Activated T-helper 9 cell treated with anti-CD3 and anti-CD28 coated beads, Interleukin-2, amount 50 U/mL, for 16 hours (primary cell): ENCODE measurements at regions not wholly inside any gene's neighbourhood (a gene's known extent, or its start where the extent isn't known, plus 50 kb on each side); places are given as distances from the start of the nearest gene placed in this dataset.

ENCODE experiments used
- DNase-seq: peaks from one replicate; pipeline ENCODE4 v3.0.0-alpha.2; 2020; ENCODE audit warnings: low read depth

DNA sequence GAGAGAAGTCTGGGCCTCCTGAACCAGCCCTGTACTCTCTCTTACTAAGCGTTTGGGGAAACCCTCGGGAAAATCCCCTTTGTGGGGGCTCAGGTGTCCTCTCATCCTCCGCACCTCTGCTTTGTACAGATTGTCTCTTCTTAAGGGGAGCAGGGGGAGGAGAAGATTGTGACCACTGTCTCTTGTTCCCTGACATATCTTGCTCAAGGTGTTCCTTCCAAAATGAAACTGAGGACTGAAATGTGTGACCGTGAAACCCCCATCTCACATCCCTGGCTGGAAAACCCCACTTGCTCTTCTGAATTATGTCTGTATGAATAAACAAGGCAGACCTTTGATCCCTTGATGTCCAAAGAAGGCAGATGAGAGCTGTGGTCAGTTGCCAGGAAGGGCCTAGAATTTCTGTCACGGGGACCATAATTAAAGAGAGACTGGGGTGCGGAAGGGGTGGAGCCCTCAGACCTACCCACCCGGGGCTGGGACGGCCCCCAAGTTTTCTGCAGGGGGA, 369.8 kb downstream of the AACS start:
- no peak for DNase-seq

GRCh38 chr12:125435871-125436270, 370.6 kb downstream of the AACS start:
- DNase-seq: no peak

GRCh38 chr12:125436686-125437085, 371.5 kb downstream of the AACS start:
- no peak for DNase-seq

DNA sequence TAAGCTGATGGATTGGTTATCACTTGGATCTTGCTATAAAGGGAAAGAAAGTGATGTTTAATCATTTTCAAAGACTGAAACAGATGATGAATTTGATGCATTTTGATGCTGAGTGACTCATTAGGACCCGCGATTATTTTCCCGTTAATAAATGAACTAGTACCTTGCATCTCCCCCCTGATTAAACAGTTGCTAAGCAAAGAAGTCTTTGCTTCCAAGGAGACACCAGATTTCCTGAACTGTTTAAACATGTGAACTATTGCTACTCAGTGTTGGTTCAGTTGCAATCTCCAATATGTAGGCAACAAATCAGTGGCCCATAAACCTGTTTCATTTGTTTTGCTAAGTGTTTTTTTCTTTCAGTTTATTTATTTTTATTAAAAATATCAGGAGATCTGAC, 375.2 kb downstream of the AACS start:
- no peak for DNase-seq

- DNase-seq: no peak
Measured at GRCh38 chr12:125443341-125443740, 378.1 kb downstream of the AACS start.

- DNase-seq: no peak
Measured at GRCh38 chr12:125451408-125451807, 386.2 kb downstream of the AACS start.

DNA sequence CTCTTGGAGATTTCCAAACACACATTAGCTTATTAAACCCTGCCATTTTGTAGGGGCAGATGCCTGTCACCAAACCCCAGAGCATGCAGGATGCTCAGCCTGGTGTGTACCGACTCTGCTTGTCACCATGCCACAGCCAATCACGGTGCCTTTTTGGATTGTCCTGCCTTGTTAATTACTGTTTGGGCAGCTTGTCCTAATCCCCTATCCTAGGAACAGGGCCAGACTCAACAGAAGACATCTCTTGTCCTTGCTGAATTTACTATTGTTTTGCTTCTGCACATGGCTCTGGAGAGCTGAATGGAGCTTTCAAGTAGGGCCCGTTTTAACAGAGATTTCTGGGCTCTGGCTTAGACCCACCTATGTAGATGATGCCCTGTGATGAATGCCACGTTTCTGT, 388.5 kb downstream of the AACS start:
- no peak for DNase-seq

GRCh38 chr12:125454291-125454690, 389.1 kb downstream of the AACS start:
- DNase-seq: no peak

DNA sequence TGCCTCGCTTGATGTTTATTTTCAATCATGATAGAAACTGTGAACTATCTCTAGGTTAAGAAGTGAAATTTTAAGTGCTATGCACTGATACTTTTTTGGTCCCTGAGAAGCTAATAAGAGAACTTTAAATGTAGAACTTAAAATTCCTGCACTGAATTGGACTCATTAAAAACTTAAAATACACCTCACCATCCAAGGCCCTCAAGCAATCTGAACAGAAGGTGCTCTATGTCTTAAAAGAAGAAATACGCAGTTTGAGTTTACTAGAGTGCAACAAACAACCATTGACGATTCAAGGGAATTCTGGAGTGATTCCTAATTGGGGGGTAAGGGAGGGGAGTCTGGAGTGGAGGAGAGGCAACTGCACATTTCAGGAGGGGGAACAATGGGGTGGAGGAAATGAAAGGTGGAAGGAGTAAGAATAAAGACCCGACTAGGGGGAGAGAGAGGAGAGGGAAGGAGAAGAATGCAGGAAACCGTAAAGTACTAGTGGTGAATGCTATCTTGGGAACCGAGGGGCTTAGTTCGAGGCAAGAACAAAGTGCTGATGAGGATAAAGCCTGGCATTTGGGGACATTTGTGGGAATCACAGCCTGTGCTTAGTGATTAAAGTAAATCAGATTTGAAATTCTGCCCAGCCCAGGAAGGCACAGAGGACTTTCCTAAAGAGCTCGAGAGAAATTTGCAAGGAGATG, 389.7 kb downstream of the AACS start:
- no peak for DNase-seq

DNA sequence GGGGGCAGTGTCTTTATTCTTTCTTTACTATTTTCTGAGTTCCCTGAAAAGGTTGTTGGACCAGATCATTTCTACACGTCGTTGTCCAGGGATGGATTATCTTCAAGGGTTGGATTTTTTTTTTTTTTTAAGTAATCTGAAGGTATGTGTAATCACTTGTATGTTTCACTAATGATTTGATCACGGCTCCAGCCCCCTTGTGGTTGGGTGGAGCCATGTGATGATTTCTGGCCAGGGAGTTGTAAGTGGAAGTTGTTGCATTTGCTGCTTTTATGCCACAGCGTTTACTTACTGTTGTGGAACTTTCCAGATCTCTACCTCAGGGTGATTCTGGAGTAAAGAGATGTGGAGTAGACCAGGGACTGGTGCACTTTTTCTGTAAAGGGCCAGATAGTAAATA, 390.3 kb downstream of the AACS start:
- DNase-seq: no peak

DNA sequence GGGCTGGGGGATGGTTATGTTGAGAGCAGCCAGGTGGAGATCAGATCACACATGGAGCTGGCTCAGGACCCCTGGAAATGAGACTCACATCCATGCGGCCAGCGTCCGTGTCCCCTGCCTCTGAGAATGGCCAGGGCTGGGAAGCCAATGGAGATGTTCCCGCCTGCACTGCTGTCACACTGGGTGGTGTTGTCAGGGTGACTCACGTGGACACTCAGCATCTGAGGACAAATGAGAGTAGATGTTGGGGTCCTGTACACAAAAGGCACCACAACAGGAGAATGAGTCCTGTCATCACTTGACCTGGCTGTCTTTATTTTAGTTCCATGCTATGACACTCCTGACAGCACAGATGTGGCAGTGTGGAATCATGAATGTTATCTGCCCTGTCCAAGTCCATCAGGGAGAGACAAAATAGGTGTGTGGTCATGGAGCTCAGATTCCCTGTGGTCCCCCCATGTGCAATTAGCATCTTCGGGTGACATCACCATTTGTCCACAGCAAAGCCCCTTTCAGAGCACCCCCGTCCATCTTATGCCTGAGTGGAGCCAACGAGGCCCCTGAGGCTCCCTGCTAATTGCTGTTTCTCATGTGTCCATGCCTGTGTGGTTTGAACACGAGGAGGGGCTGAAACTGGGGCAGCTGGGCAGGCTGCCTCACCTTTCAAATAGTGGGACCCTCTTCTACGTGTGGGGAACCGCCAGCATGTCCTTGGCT, 393.5 kb downstream of the AACS start:
- DNase-seq: no peak

DNA sequence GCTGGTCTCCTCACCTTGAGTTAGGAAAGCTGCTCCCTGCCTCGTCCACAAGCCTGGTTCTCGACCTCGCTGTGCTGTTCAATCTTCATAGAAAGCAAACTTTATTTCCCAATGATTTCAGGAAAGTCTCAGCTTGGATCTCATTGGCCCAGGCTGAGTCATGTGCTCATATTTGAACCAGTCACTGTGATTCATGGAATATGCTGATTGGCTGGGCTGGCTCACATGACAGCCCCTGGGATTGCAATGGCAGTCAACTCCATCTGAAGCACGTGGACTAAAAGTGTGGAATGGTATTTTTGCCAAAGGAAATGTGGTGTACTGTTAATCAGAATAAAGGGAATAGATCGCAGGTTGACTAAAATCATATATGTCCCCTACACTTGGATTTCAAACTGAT, 396.6 kb downstream of the AACS start:
- DNase-seq: no peak

DNA sequence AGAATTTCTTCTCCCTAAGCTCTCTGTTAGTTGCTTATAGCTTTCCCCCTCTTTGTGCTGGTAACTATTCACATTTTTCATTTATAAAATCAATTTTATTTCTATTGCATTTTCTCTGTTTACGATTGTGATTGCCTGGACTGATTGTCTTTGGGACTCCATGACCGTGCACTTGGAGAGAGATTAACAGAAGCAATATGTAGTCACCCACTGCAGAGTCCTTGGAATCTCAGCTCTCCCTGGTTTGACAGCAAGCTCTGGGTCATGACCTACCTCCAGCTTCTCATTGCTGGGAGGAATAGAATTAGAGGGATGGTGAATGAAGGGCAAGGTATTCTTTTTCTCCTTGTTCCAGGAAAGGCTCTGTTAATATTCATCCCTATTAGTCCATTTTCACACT, 398.2 kb downstream of the AACS start:
- DNase-seq: no peak

GRCh38 chr12:125467363-125467762, 402.1 kb downstream of the AACS start:
- no peak for DNase-seq

DNA sequence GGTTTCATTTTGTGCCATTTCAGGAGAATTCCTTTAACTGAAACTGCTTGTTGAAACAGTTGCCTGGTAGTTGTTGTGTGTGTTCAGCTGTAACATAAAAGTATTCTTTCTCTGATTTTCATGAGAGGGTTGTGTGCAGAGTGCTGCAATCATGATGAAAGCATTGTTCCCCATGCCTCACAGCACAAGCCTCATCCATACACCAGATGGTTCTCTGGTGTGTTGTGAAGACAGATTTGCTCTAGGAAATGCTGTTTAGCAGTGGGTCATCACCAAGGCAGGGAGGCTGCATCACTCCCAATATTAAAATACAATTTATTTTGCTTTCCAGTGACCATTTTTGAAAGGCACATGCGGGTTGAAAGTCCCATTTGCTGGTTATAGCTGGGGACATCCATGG, 404.4 kb downstream of the AACS start:
- no peak for DNase-seq

- no peak for DNase-seq
Measured at GRCh38 chr12:125470838-125471783, 405.9 kb downstream of the AACS start.

- no peak for DNase-seq
Measured at GRCh38 chr12:125473501-125473900, 408.3 kb downstream of the AACS start.

DNA sequence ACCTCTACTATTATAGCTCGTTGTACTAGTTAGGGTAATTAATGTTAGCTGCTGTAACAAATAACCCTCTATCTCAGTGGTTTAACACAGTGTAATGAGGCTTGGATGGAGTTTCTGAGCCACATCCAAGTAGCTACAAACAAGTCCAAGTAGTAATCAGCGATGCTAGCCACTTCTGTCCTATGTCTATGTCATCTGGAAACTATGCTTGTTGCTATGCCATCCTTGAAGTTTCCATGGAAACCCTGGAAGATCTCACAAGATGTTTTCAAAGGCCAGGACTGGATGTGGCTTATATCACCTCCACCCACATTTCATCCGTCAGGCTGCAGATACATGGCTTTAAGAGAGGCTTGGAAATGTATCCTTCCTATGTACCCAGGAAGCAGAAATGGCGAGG, 422.1 kb downstream of the AACS start:
- no peak for DNase-seq

DNA sequence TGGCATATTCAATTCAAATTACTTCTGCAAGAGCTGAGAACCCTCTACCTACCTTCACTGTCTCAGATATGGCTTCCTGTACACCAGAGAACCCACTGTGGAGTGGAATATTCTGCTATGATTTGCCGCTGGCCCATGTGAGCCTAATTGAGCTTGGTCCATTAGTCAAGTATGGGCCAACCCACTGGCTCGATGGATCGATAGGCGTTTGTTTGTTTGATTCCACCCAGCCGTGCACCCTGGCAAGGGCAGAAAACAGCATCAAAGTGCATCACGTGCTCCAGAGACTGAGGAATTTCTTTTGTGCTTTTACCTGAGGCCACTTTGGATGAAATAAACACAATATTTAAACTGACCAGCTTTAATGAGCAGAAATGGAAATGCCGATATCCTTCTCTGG, 426.3 kb downstream of the AACS start:
- no peak for DNase-seq

GRCh38 chr12:125492354-125493270, 427.4 kb downstream of the AACS start:
- no peak for DNase-seq

- DNase-seq: no peak
Measured at GRCh38 chr12:125493704-125494308, 428.6 kb downstream of the AACS start.
